GM10266 (cell line): ENCODE measurements at regions not wholly inside any gene's neighbourhood (a gene's known extent, or its start where the extent isn't known, plus 50 kb on each side); places are given as distances from the start of the nearest gene placed in this dataset.

Source experiments
- DNase-seq: peaks from one replicate; pipeline ENCODE4 v3.0.0; 2012; ENCODE audit errors: extremely low spot score
- TF ChIP-seq, protein P1 (sequence below): IDR thresholded peaks from 2 replicates; pipeline ENCODE4 v1.5.1; 2012; ENCODE audit warnings: mild to moderate bottlenecking, low read depth; ENCODE audit not compliant: control insufficient read depth, insufficient read depth; ENCODE audit errors: missing control alignments

DNA sequence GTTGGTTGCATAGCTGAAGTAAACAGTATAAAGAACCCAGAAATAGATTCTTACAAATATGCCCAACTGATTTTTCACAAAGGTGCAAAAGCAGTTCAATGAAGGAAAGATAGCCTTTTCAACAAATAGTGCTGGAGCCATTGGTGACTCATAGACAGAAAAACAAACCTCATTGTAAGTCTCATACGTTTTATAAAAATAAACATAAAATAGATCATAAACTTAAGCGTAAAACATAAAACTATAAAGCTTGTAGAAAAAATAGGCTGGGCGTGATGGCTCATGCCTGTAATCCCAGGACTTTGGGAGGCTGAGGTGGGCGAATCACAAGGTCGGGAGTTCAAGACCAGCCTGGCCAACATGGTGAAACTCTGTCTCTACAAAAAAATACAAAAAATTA is 318.8 kb upstream of the IGFBP3 start:
- TF ChIP-seq, protein P1, sequence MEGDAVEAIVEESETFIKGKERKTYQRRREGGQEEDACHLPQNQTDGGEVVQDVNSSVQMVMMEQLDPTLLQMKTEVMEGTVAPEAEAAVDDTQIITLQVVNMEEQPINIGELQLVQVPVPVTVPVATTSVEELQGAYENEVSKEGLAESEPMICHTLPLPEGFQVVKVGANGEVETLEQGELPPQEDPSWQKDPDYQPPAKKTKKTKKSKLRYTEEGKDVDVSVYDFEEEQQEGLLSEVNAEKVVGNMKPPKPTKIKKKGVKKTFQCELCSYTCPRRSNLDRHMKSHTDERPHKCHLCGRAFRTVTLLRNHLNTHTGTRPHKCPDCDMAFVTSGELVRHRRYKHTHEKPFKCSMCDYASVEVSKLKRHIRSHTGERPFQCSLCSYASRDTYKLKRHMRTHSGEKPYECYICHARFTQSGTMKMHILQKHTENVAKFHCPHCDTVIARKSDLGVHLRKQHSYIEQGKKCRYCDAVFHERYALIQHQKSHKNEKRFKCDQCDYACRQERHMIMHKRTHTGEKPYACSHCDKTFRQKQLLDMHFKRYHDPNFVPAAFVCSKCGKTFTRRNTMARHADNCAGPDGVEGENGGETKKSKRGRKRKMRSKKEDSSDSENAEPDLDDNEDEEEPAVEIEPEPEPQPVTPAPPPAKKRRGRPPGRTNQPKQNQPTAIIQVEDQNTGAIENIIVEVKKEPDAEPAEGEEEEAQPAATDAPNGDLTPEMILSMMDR: no peak
- no peak for DNase-seq

DNA sequence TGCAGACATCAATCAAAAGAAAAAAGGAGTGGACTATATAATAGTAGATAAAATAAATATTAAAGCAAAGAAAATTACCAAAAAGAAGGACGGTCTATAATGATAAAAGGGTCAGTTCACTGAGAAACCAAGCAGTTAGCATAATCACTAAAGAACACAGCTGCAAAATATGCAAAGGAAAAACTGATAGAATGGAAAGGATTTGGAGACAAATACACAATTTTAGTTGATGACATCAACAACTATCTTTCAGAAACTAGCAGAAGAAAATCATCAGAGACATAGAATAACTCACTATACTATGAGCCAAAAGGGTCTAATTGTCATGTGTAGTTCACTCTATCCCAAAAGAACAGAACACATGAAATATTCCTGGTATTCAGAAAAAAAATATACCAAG is 316.4 kb upstream of the IGFBP3 start:
- TF ChIP-seq, protein P1: no peak
- no peak for DNase-seq

DNA sequence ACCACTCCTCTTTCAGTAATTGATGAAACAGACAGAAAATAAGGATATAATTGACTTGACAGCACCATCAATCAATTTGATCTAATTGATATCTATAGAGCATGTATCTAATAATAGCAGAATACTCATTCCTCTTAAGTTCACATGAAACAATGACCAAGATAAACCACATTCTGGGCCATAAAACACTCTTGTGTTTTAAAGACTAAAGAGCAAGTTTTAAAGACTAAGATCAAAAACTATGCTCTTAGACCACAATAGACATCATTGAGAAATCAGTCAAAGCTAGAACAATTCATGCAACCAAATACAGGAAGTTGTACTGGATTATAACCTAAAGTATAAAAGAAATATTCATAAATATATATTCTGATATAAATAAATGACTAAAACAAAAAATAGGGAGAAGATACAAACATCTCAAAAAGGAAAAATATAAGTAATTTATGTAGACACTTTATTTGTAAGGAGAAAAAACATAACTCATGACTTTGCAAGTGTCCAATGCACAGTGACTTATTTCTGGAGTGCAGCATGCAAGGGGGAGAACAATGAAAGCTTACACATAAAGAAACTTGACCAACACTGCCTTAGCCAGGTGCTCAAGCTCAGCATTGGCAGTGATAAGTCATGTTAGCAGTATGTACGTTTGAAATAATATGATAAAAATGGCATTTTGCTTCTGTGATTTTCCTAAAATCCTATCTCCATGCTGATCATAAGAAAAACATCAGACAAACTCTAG is 312.7 kb upstream of the IGFBP3 start:
- no peak for DNase-seq
- TF ChIP-seq, protein P1: no peak

DNA sequence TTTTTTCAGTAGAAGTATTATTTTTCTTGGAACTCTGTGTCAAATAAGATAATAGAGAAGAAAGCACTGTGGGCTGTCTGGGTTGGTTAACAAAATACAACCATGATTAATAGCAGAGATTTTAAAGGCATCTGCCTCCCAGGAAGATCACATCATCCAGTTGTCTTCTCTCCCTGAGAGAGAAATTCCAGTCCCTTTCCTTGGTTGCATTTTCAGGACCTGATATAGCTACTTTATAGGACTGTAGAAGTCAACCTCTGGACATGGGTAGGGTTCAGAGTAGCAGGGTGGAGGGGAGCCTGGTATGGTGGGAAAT is 309.9 kb upstream of the IGFBP3 start:
- DNase-seq: no peak
- TF ChIP-seq, protein P1: no peak

DNA sequence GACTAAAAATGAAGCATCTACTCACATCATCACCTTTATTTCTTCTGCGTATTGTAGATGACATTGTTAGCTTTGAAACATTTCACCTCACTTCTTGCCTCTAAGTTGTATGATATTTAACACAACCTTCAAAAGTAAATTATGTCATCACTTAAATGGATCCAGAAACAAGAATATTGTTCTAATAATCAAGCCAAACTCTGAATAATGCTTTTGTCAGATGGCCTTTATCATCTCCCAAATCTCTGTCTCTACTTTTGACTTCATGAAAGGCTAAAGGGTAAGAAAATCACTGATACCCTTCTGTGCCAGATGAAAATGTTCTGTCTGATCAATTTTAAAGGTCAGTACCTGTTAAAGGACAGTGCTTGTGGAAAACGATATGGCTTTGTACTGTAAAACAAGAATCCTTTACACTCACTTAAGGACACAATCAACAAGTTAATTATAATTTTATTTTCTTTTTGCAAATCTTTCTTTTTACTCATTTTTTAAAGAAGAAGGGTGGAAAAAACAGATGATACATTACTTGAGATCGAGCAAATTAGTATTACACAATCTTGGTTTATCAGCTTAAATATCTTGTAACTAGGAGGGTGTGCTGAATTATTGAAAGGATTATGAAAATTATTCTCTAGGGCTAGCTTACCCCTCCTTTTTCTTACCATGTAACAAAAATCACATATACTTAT is 309.4 kb upstream of the IGFBP3 start:
- TF ChIP-seq, protein P1: no peak
- no peak for DNase-seq

DNA sequence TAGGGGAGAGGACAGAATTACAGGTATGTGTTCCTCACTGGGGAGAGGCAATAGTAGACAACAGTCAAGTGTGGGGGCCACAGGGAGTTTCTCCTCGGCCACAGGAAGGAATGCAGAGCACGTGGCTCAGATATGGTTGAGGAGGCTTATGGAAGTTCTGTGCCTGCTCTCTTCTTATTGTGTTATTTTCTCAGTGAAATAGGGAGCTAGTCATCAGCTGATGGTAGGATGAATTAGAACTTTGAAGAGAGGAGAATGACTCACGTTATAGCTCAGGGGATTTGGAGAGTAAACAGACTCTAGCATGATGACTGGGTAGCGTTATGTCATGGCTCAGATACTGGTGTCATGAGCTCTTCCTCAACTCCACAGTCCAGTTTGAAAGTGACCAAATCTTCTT is 308.3 kb upstream of the IGFBP3 start:
- DNase-seq: no peak
- TF ChIP-seq, protein P1: no peak

DNA sequence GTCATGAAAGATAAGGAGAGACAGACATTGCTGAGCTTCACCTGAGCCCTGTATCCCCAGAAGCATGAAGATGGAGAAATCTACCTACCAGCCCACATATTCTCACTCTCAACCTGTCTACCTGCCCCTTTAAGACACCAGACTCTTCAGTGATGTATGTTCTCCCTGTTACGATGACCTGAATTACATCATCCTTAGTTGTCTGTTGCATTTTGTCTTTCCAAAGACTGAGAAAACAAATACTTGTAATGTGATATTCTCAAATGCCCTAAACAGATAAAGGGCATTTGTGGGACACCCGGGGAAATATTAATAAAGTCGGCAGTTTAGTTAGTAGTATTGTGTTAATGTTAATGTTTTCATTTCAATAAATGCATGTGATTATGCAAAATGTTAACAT is 305.8 kb upstream of the IGFBP3 start:
- DNase-seq: no peak
- TF ChIP-seq, protein P1: no peak
